GM13976 (cell line): ENCODE measurements at regions not wholly inside any gene's neighbourhood (a gene's known extent, or its start where the extent isn't known, plus 50 kb on each side); places are given as distances from the start of the nearest gene placed in this dataset.

Experiments
- DNase-seq: peaks from one replicate; pipeline ENCODE4 v3.0.0; 2012; ENCODE audit warnings: low spot score
- in situ Hi-C: fragments of 300-500 bp; cut with MboI; formaldehyde crosslinking; loops from one replicate; pipeline ENCODE4 v1.12.0; 2022; ENCODE audit warnings: low sequenced_read_pairs, mixed read lengths, inconsistent platforms; ENCODE audit not compliant: unreplicated experiment
- TF ChIP-seq, protein P1 (sequence below): IDR thresholded peaks from 2 replicates; pipeline ENCODE4 v1.5.1; 2012; ENCODE audit warnings: borderline replicate concordance, mild to moderate bottlenecking; ENCODE audit not compliant: insufficient read depth; ENCODE audit errors: extremely low read depth, missing control alignments, control extremely low read depth

GRCh38 chr5:168055961-168056360, 235.5 kb upstream of the WWC1 start:
- DNase-seq, result no peak
- TF ChIP-seq, protein P1, sequence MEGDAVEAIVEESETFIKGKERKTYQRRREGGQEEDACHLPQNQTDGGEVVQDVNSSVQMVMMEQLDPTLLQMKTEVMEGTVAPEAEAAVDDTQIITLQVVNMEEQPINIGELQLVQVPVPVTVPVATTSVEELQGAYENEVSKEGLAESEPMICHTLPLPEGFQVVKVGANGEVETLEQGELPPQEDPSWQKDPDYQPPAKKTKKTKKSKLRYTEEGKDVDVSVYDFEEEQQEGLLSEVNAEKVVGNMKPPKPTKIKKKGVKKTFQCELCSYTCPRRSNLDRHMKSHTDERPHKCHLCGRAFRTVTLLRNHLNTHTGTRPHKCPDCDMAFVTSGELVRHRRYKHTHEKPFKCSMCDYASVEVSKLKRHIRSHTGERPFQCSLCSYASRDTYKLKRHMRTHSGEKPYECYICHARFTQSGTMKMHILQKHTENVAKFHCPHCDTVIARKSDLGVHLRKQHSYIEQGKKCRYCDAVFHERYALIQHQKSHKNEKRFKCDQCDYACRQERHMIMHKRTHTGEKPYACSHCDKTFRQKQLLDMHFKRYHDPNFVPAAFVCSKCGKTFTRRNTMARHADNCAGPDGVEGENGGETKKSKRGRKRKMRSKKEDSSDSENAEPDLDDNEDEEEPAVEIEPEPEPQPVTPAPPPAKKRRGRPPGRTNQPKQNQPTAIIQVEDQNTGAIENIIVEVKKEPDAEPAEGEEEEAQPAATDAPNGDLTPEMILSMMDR, result no peak
- in situ Hi-C loops, result no loop called here

GRCh38 chr5:168056499-168057182, 234.8 kb upstream of the WWC1 start:
- in situ Hi-C loops, result no loop called here
- no peak for DNase-seq
- TF ChIP-seq, protein P1, result no peak

- TF ChIP-seq, protein P1, result no peak
- no peak for DNase-seq
- in situ Hi-C loops, result no loop called here
Observed at GRCh38 chr5:168057905-168058304, 233.5 kb upstream of the WWC1 start.

DNA sequence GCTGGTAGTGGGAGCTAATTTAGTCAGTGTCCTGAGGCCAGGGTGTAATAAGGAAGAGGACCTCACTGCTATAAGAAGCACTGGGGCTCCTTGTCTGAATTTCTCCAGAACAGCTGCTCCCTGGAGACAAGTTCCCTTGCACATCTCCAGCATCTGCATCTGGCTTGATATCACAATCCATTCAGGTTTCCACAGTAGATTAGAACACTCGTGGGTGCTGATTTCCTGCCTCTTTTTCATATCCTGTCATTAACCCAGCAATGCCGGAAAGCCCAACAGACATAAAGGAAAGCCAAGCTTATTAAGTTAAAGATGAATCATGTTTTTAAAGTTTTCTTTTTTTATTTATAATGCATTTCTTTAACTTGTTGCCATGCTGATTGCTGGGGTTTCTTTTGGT, 232.3 kb upstream of the WWC1 start:
- no peak for DNase-seq
- TF ChIP-seq, protein P1, result no peak
- in situ Hi-C loops, result no loop called here

GRCh38 chr5:168062239-168062638, 229.2 kb upstream of the WWC1 start:
- in situ Hi-C loops, result no loop called here
- TF ChIP-seq, protein P1, result no peak
- DNase-seq, result no peak

GRCh38 chr5:168064457-168064856, 227.0 kb upstream of the WWC1 start:
- in situ Hi-C loops, result no loop called here
- DNase-seq, result no peak
- TF ChIP-seq, protein P1, result no peak
